ENCODE measurements at regions not wholly inside any gene's neighbourhood (a gene's known extent, or its start where the extent isn't known, plus 50 kb on each side); places are given as distances from the start of the nearest gene placed in this dataset.

DNA sequence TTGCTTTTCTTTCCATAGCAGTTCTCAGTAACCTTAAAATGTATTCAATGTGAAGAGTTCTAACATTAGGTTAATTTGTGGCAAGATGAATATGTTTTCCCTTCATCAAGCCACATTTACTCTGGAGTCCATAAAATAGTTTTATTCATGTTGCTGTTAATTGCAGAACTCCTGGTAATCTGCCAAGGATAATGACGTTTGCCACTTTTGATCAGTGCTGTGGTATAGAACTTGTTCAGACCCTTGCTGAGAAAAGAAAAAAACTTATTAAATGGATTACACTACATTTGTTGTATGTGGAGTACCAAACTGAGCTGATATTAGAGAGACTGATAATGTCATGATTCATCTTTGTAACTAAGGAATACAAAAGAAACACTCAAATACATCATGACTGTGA lies 212.4 kb upstream of the DMAC1 start:
- no peaks in the 10 kb centered on the region for H3K4me1 ChIP-seq (replicated peaks in 1 of 4; ENCODE audit: control insufficient read depth in 3 of 4, insufficient read depth in 4 of 4, low read length in 3 of 4)
- H3K79me1 ChIP-seq (ENCODE audit: low read depth, low read length): no peaks in the 10 kb centered on the region
- 100% methylated on average over 1 of the region's 1 CpG; no CpG with 5 or more reads in 1 of the 2 experiments for WGBS, 2 experiments (ENCODE audit: extremely low coverage in 1 of 2, insufficient coverage in 1 of 2, insufficient read length in 1 of 2, insufficient replicate concordance in 2 of 2, low coverage in 1 of 2, low lambda C conversion rate in 2 of 2, missing lambda C conversion rate in 1 of 2)
- no peak overlapping the region for H3K23ac ChIP-seq (ENCODE audit: insufficient read length)
- no peak overlapping the region for H4K8ac ChIP-seq (ENCODE audit: extremely low read depth, insufficient read depth, low read length)
- no peak overlapping the region for H3K14ac ChIP-seq (ENCODE audit: insufficient read length)
- no peak overlapping the region for H3K56ac ChIP-seq (replicated peaks; ENCODE audit: insufficient read length, low read depth, low read length)
- no peak overlapping the region for H3K27ac ChIP-seq (ENCODE audit: low read depth, low read length)
- ChIA-PET CTCF (ENCODE audit: partially characterized antibody) (no interaction called here), POLR2A (ENCODE audit: partially characterized antibody) (no interaction called here)
- no peaks in the 10 kb centered on the region for H3K79me2 ChIP-seq (ENCODE audit: control insufficient read depth in 1 of 2, insufficient read depth in 2 of 2, low read length in 2 of 2)
- H4K5ac ChIP-seq (ENCODE audit: insufficient read length, low read depth, low read length): no peak overlapping the region
- no peak overlapping the region for H2BK20ac ChIP-seq (ENCODE audit: low read length)
- no peak overlapping the region for H3K9ac ChIP-seq (replicated peaks in 1 of 4; ENCODE audit: extremely low read depth in 1 of 4, low read depth in 3 of 4, low read length in 3 of 4)
- H2BK12ac ChIP-seq (ENCODE audit: low read depth, low read length): no peak overlapping the region
- no peak overlapping the region for H2BK15ac ChIP-seq (ENCODE audit: low read length)
- no peak overlapping the region for H2AK5ac ChIP-seq (ENCODE audit: low read depth, low read length)
- H4K20me1 ChIP-seq (replicated peaks in 1 of 2; ENCODE audit: control insufficient read depth in 1 of 2, insufficient read depth in 2 of 2, low read length in 2 of 2): no peaks in the 10 kb centered on the region
- no peak overlapping the region for H3K4me3 ChIP-seq (ENCODE audit: extremely low read depth in 1 of 4, insufficient read depth in 2 of 4, low read depth in 3 of 4, low read length in 4 of 4)
- H4K91ac ChIP-seq (replicated peaks; ENCODE audit: insufficient read length, low read length): no peak overlapping the region
- H3K27me3 ChIP-seq (replicated peaks in 1 of 4; ENCODE audit: control insufficient read depth in 3 of 4, extremely low read depth in 1 of 4, insufficient read depth in 3 of 4, low read length in 3 of 4): no peaks in the 10 kb centered on the region
- H3K23me2 ChIP-seq (ENCODE audit: low read depth, low read length): no peaks in the 10 kb centered on the region
- H2BK5ac ChIP-seq (ENCODE audit: low read depth, low read length): no peak overlapping the region
- TF ChIP-seq RAD21 (IDR thresholded peaks at IDR 0.05 in 1 of 2, conservative IDR thresholded peaks at IDR 0.05 in 1 of 2; ENCODE audit: low read depth in 2 of 2, low read length in 2 of 2) (no peak), ZNF274 (IDR thresholded peaks at IDR 0.05; ENCODE audit: borderline replicate concordance, extremely low read depth, low read length) (no peak), GABPA (IDR thresholded peaks at IDR 0.05; ENCODE audit: borderline replicate concordance, insufficient read depth, low read length) (no peak), HDAC6 (IDR thresholded peaks at IDR 0.05; ENCODE audit: low read depth, low read length) (no peak), RXRA (IDR thresholded peaks at IDR 0.05; ENCODE audit: insufficient read depth, low read depth, low read length) (no peak), SUZ12 (IDR thresholded peaks at IDR 0.05; ENCODE audit: low read length) (no peak), POLR2AphosphoS5 (IDR thresholded peaks at IDR 0.05; ENCODE audit: low read depth, low read length) (no peak)
- DNase-seq (ENCODE audit: low read depth in 1 of 2, low spot score in 2 of 2): no peak
- H3K9me3 ChIP-seq (ENCODE audit: insufficient read depth in 2 of 2, low read depth in 1 of 2, low read length in 1 of 2): peaks cover 0 to 2% of the 10 kb centered on the region in 2 experiments; a peak in 1 of 4 replicates
- no peak overlapping the region for H3K18ac ChIP-seq (ENCODE audit: extremely low read depth, low read length)
- H2BK120ac ChIP-seq (replicated peaks; ENCODE audit: low read depth, low read length): no peak overlapping the region
- no peak overlapping the region for H3K4ac ChIP-seq (replicated peaks; ENCODE audit: insufficient read length, low read depth, low read length)
- H3K4me2 ChIP-seq (ENCODE audit: insufficient read depth in 1 of 2, low read depth in 2 of 2, low read length in 2 of 2): no peak overlapping the region
- no peak for FAIRE-seq
- no peaks in the 10 kb centered on the region for H3K36me3 ChIP-seq (ENCODE audit: control insufficient read depth in 2 of 4, insufficient read depth in 4 of 4, low read length in 3 of 4)
- no peak overlapping the region for H2AFZ ChIP-seq (ENCODE audit: low read length)
